HAP-1 (cell line): ENCODE measurements at regions not wholly inside any gene's neighbourhood (a gene's known extent, or its start where the extent isn't known, plus 50 kb on each side); places are given as distances from the start of the nearest gene placed in this dataset.

Experiments used
- DNase-seq, 2 experiments: peaks; one replicate each; pipeline ENCODE4 v3.0.0-alpha.2; 2016 to 2020; ENCODE audit warnings: low spot score in 2 of 2
- H3K27me3 ChIP-seq: fragments of 250-450 bp; sonication (Bioruptor Pico); 2 replicates; pipeline ENCODE4 v1.5.1; 2020; ENCODE audit warnings: low read depth, mild to moderate bottlenecking, moderate library complexity
- H3K36me3 ChIP-seq: fragments of 250-450 bp; sonication (Bioruptor Pico); replicated peaks from 2 replicates; pipeline ENCODE4 v1.5.1; 2020; ENCODE audit warnings: mild to moderate bottlenecking
- H3K4me1 ChIP-seq: fragments of 250-450 bp; sonication (Bioruptor Pico); 2 replicates; pipeline ENCODE4 v1.5.1; 2020; ENCODE audit warnings: mild to moderate bottlenecking
- H3K4me3 ChIP-seq: fragments of 250-450 bp; sonication (Bioruptor Pico); 2 replicates; pipeline ENCODE4 v1.5.1; 2020; ENCODE audit warnings: mild to moderate bottlenecking, moderate library complexity
- H3K9me3 ChIP-seq: fragments of 250-450 bp; sonication (Bioruptor Pico); 2 replicates; pipeline ENCODE4 v1.5.1; 2020; ENCODE audit warnings: mild to moderate bottlenecking, moderate library complexity
- in situ Hi-C: fragments of 300-500 bp; cut with MboI; formaldehyde crosslinking; loops from 3 replicates; pipeline ENCODE4 v1.14.3; 2020; ENCODE audit warnings: low sequenced_read_pairs, inconsistent platforms, mixed read lengths

DNA sequence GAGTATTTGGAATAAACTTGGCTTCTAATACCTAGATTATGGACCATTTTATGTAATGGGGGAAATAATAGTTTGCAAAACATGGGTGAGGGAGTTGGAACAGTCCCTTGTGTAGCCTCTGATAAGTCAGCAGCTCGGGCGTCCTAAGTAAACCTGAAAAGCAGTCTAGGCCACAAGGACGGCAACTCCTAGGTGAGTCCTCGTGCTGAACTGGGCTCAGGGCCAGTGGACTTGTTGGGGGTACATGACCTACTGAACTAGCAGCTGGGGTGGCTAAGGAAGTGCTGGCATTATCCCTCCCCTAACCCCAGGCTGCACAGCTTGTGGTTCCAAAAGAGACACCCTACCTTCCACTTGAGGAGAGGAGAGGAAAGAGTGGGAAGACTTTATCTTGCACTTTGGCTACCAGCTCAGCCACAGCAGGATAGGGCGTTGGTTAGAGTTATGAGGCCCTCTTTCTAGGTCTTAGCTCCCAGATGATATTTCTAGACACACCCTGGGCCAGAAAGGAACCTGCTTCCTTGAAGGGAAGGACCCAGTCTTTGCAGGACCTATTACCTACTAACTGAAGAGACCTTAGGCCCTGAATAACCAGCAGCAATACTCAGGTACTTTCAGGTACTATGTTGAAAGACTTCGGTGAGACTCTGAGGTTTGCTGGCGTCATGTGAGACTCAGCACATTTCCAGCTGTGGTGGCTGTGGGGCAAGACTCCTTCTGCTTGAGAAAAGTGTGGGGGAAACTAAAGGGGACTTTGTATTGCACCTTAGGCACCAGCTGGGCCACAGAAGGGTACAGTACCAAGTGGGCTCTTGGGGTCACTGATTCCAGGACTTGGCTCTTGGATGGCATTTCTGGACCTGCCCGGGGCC is 71.0 kb downstream of the AQP4 start:
- Histone ChIP-seq H3K4me1 (no peaks in the 10 kb centered on the region), H3K36me3 (no peaks in the 10 kb centered on the region), H3K27me3 (no peaks in the 10 kb centered on the region), H3K9me3 (no peaks in the 10 kb centered on the region), H3K4me3 (no peak overlapping the region)
- no peak for DNase-seq
- in situ Hi-C loops: no loop called here

DNA sequence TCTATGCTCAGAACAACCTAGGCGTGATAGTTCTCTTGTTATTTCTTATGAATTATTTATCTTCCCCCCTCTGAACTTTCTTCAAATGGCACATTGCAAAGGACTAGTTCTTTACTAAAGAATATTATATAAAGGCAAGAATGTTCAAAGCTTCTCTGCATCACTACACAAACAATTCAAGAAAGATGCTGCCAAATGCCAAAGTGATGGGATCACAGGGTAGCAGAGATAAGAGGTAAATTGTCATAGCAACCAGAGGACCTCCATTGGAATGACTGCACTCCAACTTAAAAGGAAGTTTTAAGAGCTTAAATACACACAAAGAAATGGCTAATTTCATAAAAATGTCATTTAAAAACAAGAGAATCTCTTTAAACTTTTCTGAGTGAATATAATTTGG is 72.8 kb downstream of the AQP4 start:
- in situ Hi-C loops: no loop called here
- no peak for DNase-seq
- no peaks in the 10 kb centered on the region for H3K4me1 ChIP-seq
- no peak overlapping the region for H3K4me3 ChIP-seq
- no peaks in the 10 kb centered on the region for H3K9me3 ChIP-seq
- H3K36me3 ChIP-seq: no peaks in the 10 kb centered on the region
- no peaks in the 10 kb centered on the region for H3K27me3 ChIP-seq

DNA sequence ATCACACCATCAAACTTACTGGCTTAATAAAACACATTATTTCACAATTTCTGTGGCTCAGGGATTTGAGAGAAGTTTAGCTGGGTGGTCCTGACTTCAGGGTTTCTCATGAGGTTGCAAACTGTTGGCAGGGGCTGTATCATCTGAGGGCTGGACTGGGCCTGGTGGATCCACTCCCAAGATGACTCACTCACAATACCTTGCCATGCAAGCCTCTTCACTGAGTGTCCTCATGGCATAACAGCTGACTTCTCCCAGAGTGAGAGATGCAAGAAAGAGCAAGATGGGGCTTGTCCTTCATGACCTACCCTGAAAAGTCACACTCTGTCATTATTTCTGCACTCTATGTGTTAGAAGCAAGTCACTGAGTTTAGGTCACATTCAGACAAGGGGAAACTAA is 73.8 kb downstream of the AQP4 start:
- H3K4me1 ChIP-seq: no peaks in the 10 kb centered on the region
- H3K36me3 ChIP-seq: no peaks in the 10 kb centered on the region
- no peak for DNase-seq
- no peak overlapping the region for H3K4me3 ChIP-seq
- no peaks in the 10 kb centered on the region for H3K9me3 ChIP-seq
- H3K27me3 ChIP-seq: no peaks in the 10 kb centered on the region
- in situ Hi-C loops: no loop called here

DNA sequence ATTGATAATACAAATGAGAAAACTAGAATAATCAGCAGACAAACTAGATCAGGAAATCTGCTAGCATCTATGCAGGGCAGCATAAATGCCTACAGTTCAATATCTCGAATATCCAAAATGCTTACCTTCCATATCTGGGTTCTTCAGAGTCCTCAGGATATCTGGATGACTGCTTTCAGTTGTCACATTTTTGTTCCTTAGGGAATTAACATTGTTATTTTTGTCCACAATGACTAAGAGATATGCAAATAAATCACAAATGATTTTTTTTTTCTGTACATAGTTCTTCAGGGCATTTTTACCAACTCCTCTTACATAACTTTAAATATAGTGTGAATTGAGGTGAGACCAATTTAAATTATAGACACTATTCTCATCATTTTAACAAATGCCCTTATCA is 80.9 kb downstream of the AQP4 start:
- Histone ChIP-seq H3K4me3 (no peak overlapping the region), H3K4me1 (peaks cover 5% of the 10 kb centered on the region; the same call in 1 of the 2 replicates), H3K27me3 (no peaks in the 10 kb centered on the region), H3K36me3 (no peaks in the 10 kb centered on the region), H3K9me3 (no peaks in the 10 kb centered on the region)
- in situ Hi-C loops: no loop called here
- no peak for DNase-seq

DNA sequence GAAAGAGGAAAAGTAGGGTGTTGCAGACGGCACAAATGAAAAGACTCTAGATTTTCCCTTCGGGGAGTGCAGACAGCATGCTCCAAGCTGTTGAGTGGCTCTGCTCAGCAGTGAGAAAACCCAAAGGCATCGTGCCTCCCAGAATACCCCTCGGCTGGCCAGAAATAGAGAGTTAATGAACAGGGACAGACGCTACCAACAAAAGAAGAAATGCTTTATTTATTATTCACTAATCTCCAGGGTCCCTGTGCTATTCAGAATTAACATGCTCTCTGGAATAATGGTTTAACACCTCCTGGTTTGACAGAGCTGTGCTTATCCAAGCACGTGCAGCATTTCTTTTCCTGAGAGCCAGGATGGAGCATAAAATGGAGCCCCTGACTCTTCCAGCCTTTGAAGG is 82.3 kb downstream of the AQP4 start:
- in situ Hi-C loops: no loop called here
- H3K4me1 ChIP-seq: peaks cover 5% of the 10 kb centered on the region; the same call in 1 of the 2 replicates
- no peak overlapping the region for H3K4me3 ChIP-seq
- H3K36me3 ChIP-seq: no peaks in the 10 kb centered on the region
- DNase-seq: no peak
- H3K27me3 ChIP-seq: no peaks in the 10 kb centered on the region; the same call in 1 of the 2 replicates
- H3K9me3 ChIP-seq: no peaks in the 10 kb centered on the region

DNA sequence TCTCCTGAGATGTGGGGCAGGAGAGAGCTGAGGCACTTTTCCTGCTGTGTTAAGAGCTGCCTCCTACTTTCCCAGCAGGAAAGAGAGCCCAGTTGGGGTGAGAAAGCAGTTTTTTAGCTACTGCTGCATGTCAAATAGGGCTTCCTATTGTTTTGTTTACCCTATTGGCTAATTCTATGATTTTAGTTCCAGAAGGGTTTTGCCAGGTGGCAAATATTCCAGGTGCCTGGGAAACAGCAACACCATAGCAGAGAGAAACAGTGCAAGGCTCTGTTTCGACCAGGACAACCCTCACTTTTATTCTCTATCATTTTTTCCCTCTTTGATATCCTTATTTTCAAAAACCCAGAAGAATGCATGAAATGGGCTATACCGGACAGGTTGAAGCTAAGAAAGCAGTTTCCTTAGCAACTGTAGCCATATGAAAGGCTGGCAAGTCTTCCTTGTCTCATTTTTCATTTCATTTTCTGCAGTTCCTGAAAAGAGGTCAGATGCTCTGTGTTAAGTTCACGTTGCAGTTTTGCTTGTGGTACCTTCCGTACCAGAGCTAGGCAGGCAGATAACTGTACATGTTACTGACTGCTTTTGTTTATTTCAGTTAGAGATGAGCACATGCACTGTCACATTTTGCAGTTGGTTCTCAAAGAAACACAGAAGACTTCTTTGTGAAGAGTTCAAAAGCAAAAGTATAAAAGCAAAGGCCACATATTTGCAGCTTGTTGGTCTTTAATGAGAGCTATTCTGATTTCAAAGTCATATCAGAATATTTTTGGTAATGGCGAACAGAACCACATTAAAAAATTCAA is 84.8 kb downstream of the AQP4 start:
- Histone ChIP-seq H3K4me1 (peaks cover 5% of the 10 kb centered on the region; the same call in 1 of the 2 replicates), H3K9me3 (no peaks in the 10 kb centered on the region), H3K4me3 (no peak overlapping the region), H3K36me3 (no peaks in the 10 kb centered on the region), H3K27me3 (no peaks in the 10 kb centered on the region; the same call in 1 of the 2 replicates)
- in situ Hi-C loops: no loop called here
- no peak for DNase-seq

DNA sequence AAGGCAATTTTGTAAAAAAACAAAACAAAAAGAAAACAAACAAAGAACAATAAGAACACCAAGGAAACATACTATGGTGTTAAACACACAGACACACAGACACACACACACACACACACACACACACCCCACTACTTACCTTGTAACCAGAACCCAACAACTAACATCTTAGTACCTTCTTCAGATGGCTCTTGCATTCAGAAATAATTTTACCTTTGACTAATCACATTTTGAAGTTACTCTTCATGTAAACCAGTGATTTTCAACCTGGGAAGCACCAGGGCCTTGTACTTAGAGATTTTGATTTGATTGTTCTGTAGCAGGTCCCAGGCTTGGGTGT is 87.5 kb downstream of the AQP4 start:
- Histone ChIP-seq H3K4me1 (peaks cover 3% of the 10 kb centered on the region; the same call in 1 of the 2 replicates), H3K36me3 (no peaks in the 10 kb centered on the region), H3K4me3 (no peak overlapping the region), H3K9me3 (no peaks in the 10 kb centered on the region), H3K27me3 (peaks cover 7% of the 10 kb centered on the region)
- no peak for DNase-seq
- in situ Hi-C loops: no loop called here

DNA sequence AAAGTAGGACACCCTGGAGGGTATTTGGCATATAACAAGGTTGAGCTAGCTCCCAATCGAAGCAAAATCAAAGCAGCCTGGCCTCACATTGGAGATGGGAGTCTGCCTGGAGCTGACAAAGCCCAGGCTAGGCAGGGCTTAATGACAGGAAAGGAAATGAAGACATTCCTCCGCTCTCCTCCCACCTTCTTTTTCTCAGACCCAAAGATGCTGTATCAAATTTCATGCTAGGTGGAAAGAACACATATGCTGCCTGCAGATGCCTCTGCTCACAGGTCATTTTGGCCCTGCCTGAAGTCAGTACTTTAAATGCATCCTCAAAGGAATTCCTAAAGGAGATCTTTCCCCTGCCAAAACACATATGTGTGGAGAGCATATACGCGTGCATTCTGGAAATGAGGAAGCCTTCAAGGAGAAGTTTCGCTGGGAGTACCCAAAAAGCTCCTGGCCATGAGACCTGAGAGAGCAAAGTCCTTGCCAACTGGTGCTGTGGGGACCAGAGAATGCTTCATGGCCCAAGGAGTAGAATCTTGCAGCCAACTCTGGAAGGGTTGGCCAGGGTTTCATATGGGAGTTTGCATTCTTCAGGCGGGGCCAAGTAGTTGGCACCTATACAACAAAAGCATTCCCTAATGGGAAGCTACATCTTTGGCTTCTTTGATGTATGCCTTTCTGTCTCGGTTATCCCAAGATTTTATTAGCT is 88.0 kb downstream of the AQP4 start:
- in situ Hi-C loops: no loop called here
- no peaks in the 10 kb centered on the region for H3K36me3 ChIP-seq
- H3K27me3 ChIP-seq: peaks cover 7% of the 10 kb centered on the region
- H3K4me3 ChIP-seq: no peak overlapping the region
- H3K9me3 ChIP-seq: no peaks in the 10 kb centered on the region
- no peaks in the 10 kb centered on the region for H3K4me1 ChIP-seq
- DNase-seq: no peak

DNA sequence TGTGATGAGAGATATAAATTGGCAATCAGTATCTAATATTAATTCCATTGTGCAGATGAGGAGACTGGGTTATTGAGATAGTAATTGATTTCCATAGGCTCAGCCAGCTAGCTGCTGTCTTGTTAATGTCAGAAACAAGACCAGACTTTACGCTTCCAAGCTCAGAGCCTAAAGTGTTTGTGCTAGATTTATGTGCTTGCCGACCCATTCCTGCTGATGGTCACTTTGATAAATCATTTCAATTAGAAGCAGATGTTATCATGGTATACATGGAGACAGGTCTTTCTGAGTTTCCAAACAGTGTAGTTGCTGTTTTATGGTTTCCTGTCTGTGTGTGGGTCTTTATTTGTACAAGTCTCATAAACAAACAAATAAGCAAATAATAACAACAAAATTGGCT is 92.8 kb downstream of the AQP4 start:
- Histone ChIP-seq H3K36me3 (no peaks in the 10 kb centered on the region), H3K27me3 (peaks cover 7% of the 10 kb centered on the region)
- in situ Hi-C loops: no loop called here

DNA sequence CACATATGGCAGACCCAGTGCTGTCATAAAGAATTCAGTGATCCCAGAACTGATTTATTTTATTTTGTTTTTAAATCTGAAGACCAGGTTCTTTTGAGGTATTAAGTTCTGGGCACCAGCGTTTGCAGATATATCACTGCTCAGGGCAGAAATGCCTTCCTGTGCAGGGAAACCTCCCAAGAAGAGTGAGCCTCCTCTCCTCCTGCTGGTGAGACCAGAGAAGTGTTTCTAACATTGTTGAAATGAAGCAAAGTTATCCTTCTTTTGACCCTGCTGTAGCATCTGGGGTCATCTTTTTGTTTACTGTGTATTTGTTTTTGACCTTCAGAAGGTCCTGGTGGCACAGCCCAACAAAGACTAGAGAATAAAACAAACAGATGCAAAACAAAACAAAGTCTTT is 94.0 kb downstream of the AQP4 start:
- H3K36me3 ChIP-seq: no peaks in the 10 kb centered on the region
- in situ Hi-C loops: no loop called here
- peaks cover 7% of the 10 kb centered on the region for H3K27me3 ChIP-seq
- DNase-seq: peak in 1 of 2 experiments; percentile 27
- H3K9me3 ChIP-seq: no peaks in the 10 kb centered on the region; the same call in 1 of the 2 replicates
- H3K4me1 ChIP-seq: no peaks in the 10 kb centered on the region
- H3K4me3 ChIP-seq: no peak overlapping the region

More for the DNA sequence above, 92.8 kb downstream of the AQP4 start:
- no peaks in the 10 kb centered on the region for H3K4me1 ChIP-seq
- DNase-seq: no peak
- H3K9me3 ChIP-seq: no peaks in the 10 kb centered on the region; the same call in 1 of the 2 replicates
- no peak overlapping the region for H3K4me3 ChIP-seq

DNA sequence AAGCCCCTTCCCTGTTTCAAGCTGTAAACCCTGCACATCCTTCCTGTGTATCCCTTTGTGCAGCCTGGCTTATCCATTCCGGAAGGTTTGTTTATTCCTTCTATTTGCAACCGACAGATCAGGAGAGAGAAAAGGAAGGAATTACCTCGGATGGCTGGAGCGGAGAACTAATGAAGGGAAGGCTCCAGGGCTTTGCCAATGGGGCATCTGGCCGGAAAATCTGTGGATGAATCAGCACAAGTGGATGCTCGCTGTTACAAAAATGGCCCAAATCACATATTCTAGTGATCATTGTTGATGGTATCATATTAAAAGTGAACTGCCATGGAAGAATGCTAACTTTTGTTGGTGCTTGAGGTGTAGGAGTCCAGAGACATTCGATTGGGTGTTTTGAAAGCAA is 97.1 kb downstream of the AQP4 start:
- Histone ChIP-seq H3K36me3 (no peaks in the 10 kb centered on the region), H3K9me3 (no peaks in the 10 kb centered on the region; the same call in 1 of the 2 replicates), H3K27me3 (no peaks in the 10 kb centered on the region), H3K4me1 (no peaks in the 10 kb centered on the region), H3K4me3 (no peak overlapping the region)
- in situ Hi-C loops: no loop called here
- no peak for DNase-seq

DNA sequence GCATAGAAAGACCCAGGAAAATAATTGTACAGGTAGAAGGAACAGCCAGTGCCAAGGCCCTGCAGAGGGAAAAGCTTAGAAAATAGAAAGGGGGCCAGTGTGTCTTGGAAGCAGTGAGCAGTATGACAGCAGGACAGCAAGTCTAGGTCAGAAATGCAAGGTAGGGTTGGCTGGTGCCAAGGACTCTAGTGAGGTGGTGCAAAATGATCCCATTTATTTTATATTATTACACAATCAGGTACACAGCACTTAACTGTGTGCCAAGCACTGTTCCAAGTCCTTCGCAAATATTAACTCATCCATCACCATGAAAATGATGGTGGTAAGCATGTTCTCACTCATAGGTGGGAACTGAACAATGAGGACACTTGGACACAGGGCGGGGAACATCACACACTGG is 100.0 kb downstream of the AQP4 start:
- in situ Hi-C loops: no loop called here
- no peaks in the 10 kb centered on the region for H3K9me3 ChIP-seq
- H3K4me1 ChIP-seq: no peaks in the 10 kb centered on the region
- H3K4me3 ChIP-seq: no peak overlapping the region
- DNase-seq: no peak
- H3K27me3 ChIP-seq: no peaks in the 10 kb centered on the region
- H3K36me3 ChIP-seq: no peaks in the 10 kb centered on the region

DNA sequence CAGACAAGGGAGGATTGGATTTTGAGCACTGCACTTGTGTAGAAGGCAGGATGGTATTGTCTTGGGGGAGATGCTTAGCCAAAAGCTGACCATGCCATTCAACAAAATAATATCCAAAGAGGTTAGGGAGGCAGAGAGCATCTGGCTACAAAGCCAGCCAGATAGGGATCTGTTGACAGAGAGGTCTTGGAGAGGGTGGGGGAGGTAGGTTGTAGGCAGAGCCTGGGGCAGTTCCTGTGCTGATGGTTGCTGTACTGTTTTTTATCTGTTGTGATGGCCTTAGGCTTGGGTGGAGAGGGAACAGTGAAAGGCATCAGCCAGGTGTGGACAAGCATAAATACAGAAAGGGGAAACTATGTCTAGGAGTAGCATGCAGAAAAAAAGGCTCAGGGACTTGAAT is 100.9 kb downstream of the AQP4 start:
- H3K27me3 ChIP-seq: no peaks in the 10 kb centered on the region
- no peak for DNase-seq
- H3K36me3 ChIP-seq: no peaks in the 10 kb centered on the region
- H3K4me3 ChIP-seq: no peak overlapping the region
- in situ Hi-C loops: no loop called here
- H3K4me1 ChIP-seq: no peaks in the 10 kb centered on the region
- no peaks in the 10 kb centered on the region for H3K9me3 ChIP-seq

DNA sequence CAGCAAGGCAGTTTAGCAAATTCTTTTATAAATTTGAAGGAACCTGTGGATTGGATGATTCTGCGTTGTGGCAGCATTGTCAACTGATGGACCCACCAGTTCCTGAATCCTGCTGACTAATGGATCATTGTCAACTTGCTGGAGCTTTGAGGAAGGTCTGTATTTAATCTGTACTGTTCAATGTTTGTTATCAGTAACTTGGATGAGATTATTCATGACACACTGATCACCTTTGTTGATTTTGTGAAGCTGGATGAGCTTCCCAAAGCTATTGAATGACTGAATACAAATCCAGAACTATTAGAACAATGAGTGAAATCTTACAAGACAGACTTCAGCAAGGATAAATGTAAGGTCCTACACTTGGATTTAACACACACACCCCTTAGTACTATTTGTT is 101.3 kb downstream of the AQP4 start:
- Histone ChIP-seq H3K27me3 (no peaks in the 10 kb centered on the region), H3K9me3 (no peaks in the 10 kb centered on the region)
- in situ Hi-C loops: no loop called here

More for the DNA sequence above, 101.3 kb downstream of the AQP4 start:
- no peak overlapping the region for H3K4me3 ChIP-seq
- no peaks in the 10 kb centered on the region for H3K36me3 ChIP-seq
- DNase-seq: no peak
- H3K4me1 ChIP-seq: no peaks in the 10 kb centered on the region
